ENCODE measurements at regions not wholly inside any gene's neighbourhood (a gene's known extent, or its start where the extent isn't known, plus 50 kb on each side); places are given as distances from the start of the nearest gene placed in this dataset.

DNA sequence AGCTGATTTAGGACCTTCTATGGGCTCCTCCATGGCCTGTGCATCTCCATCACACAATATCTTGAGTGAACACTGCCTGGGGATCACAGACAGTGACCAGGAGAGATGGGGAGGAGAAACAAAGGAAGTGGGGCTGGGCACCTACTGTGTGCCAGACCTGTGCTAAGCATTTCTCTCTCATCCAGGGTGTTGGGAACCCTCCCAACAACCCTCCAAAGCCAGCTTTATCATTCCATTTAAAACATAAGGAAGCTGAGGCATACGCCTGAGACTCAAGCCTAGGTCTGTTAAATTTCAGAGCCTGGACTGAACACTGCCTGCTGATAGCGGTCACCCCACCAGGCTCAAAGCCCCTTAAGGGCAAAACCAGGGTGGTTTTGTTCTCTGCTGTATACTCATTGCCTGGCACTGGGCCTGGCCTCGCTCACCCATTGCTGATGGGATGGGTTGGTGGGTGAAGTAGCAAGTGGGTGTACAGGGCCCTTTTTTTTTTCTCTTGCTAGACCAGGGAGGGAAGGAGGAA is 130.1 kb downstream of the MN1 start:
- CTCF ChIA-PET, result no interaction called here
- Mint-ChIP-seq H3K4me3 (no peak overlapping the region), H3K36me3 (ENCODE audit: low read depth) (no peaks in the 10 kb centered on the region), H3K27me3 (ENCODE audit: low read depth) (peaks cover 4% of the 10 kb centered on the region), H3K27ac (no peak overlapping the region), H3K9me3 (ENCODE audit: insufficient read depth) (no peaks in the 10 kb centered on the region), H3K4me1 (ENCODE audit: low read depth) (peaks cover 2% of the 10 kb centered on the region)
- DNase-seq (no peak), ATAC-seq (no peak)
- POLR2A ChIA-PET, result no interaction called here

DNA sequence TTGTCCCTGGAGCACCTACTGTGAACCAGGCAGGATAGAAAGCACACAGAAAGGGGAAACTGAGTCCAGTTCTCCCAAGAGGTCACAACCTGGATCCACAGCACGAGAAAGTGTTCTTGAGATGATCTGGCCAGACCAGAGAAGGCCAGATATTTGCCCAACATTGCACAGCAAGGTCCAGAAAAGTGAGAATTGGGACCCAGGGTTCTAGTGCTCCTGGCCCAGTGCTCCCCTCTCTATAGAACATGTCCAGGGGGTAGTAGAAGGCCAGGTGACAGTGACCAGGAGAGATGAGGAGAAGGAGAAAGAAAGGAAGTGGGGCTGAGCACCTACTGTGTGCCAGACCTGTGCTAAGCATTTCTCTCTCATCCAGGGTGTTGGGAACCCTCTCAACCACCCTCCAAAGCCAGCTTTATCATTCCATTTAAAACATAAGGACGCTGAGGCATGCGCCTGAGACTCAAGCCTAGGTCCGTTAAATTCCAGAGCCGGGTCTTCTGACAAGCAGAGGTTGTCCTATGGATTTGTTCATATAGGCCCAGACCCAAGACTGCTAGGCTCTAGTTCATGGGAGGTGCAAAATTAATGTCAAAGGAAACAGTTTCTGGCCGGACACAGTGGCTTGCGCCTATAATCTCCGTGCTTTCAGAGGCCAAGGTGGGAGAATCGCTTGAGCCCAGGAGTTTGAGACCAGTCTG is 128.7 kb downstream of the MN1 start:
- Mint-ChIP-seq H3K9me3 (ENCODE audit: insufficient read depth) (no peaks in the 10 kb centered on the region), H3K4me1 (ENCODE audit: low read depth) (peaks cover 2% of the 10 kb centered on the region), H3K27ac (no peak overlapping the region), H3K27me3 (ENCODE audit: low read depth) (peaks cover 4% of the 10 kb centered on the region), H3K4me3 (no peak overlapping the region), H3K36me3 (ENCODE audit: low read depth) (no peaks in the 10 kb centered on the region)
- DNase-seq (no peak), ATAC-seq (no peak)
- POLR2A ChIA-PET, result no interaction called here
- CTCF ChIA-PET, result no interaction called here

DNA sequence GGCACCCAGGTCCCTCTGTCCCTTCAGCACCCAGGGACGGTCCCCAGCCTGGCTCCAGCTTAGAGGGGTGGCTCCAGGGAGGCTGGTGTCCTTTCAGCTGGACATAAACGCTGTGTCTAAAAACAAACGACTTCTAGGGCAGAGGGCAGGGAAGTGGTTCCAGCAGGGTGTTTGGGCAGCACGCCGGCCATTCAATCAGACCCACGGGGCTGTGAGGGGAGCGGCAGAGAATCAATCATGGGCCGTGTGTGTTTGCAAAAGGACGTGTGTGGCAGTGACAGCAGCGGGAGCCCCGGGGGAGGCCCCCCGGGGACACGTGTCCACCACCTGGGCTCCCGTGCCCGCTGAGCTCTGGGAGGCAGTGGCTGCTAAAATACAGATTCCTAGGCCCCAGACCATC is 127.7 kb downstream of the MN1 start:
- ChIA-PET POLR2A (no interaction called here), CTCF (no interaction called here)
- H3K36me3 Mint-ChIP-seq (ENCODE audit: low read depth), result no peaks in the 10 kb centered on the region
- H3K4me3 Mint-ChIP-seq, result no peak overlapping the region
- no peak for ATAC-seq
- peaks cover 3% of the 10 kb centered on the region for H3K27me3 Mint-ChIP-seq (ENCODE audit: low read depth)
- peaks cover 2% of the 10 kb centered on the region for H3K4me1 Mint-ChIP-seq (ENCODE audit: low read depth)
- no peaks in the 10 kb centered on the region for H3K9me3 Mint-ChIP-seq (ENCODE audit: insufficient read depth)
- H3K27ac Mint-ChIP-seq, result no peak overlapping the region
- no peak for DNase-seq

DNA sequence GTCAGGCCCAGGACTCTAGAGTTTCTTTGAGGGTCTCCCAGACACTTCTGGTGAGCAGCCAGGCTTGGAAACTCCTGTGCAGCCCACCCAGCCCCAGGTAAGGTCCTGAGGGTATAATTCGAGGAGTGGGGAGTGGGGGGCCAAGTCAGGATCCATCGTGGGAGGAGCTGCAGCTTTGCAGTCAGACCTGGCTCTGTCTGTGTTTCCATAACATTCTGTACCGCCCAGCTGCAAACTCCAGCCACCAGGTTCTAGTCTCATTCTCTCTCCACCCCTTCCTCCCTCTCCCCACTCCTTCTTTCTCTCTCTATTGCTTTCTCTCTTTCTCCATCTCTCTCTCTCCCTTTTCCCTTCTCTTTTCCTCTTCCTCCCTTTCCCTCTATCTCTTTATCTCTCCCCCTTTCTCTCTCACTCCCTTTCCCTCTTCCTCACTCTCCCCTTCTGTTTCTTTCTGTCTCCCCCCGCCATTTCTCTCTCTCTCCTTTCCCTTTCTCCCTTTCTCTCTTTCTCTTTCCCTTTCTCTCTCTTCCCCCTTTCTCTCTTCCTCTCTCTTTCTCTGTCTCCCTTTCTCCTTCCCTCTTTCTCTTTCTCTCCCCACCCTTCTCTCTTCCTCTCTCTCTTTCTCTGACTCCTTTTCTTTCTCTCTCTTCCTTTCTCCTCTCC is 127.2 kb downstream of the MN1 start:
- no peak overlapping the region for H3K4me3 Mint-ChIP-seq
- ChIA-PET POLR2A (no interaction called here), CTCF (no interaction called here)
- H3K9me3 Mint-ChIP-seq (ENCODE audit: insufficient read depth), result no peaks in the 10 kb centered on the region
- no peak overlapping the region for H3K27ac Mint-ChIP-seq
- ATAC-seq, result no peak
- peaks cover 2% of the 10 kb centered on the region for H3K4me1 Mint-ChIP-seq (ENCODE audit: low read depth)
- H3K36me3 Mint-ChIP-seq (ENCODE audit: low read depth), result no peaks in the 10 kb centered on the region
- H3K27me3 Mint-ChIP-seq (ENCODE audit: low read depth), result peaks cover 3% of the 10 kb centered on the region
- DNase-seq, result no peak

DNA sequence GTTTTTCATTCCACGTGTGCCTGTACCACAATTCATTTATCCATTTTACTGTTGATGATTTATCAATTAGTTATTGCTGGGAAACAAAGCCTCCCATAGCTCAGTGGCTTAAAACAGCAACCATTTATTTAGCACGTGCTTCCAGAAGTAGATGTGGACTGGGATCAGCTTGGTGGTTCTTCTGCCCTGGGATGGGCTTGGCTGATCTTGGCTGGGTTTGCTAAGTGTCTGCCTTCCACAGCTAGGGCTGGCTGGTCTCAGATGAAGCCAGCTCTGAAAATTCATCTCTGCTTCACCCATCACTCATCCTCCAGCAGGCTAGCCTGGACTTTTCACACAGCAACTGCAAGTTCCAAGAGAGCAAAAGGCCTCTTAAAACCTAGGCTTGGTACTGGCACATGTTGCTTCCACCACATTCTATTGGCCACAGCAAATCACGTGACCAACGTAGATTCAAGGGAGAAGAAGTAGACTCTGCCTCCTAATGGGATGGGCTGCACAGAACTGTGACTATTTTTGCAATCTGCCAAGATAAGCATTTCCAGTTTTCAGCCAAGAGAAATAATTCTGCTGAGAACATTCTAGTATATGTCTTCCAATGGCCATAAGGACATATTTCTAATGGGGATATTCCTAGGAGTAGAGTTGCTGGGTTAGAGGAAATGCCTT is 124.9 kb downstream of the MN1 start:
- CTCF ChIA-PET, result no interaction called here
- no peaks in the 10 kb centered on the region for H3K36me3 Mint-ChIP-seq (ENCODE audit: low read depth)
- ATAC-seq, result no peak
- DNase-seq, result no peak
- H3K27ac Mint-ChIP-seq, result no peak overlapping the region
- no peaks in the 10 kb centered on the region for H3K27me3 Mint-ChIP-seq (ENCODE audit: low read depth)
- POLR2A ChIA-PET, result no interaction called here
- no peaks in the 10 kb centered on the region for H3K4me1 Mint-ChIP-seq (ENCODE audit: low read depth)
- H3K4me3 Mint-ChIP-seq, result no peak overlapping the region
- no peaks in the 10 kb centered on the region for H3K9me3 Mint-ChIP-seq (ENCODE audit: insufficient read depth)

DNA sequence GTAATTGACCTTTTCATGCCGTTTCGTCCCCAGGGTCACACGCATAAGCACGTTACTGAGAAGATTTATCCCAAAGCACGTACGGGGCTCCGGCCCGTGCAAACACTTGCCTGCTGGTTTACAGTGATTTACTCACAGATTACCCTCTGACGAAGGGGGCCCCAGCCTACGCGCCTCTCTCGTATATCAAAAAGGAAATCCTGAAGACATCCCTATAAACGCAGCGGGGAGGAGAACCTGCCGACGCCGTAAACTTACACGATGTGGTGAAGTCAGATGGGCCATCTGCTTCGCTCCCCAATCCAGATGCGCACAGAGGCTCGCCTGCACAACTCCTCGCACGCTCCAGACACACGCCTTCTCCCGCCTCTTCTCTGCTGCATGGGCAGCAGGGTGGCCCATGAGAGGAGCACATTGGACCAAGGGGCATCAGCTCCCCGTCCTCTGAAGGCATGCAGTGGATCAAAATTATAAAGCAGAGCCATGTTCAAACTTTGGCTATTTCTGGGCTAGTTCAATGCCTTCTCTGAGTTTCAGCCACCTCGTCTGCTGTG is 123.6 kb downstream of the MN1 start:
- H3K4me1 Mint-ChIP-seq (ENCODE audit: low read depth), result no peaks in the 10 kb centered on the region
- no peak overlapping the region for H3K4me3 Mint-ChIP-seq
- no peaks in the 10 kb centered on the region for H3K9me3 Mint-ChIP-seq (ENCODE audit: insufficient read depth)
- H3K27me3 Mint-ChIP-seq (ENCODE audit: low read depth), result no peaks in the 10 kb centered on the region
- H3K27ac Mint-ChIP-seq, result no peak overlapping the region
- ChIA-PET CTCF (no interaction called here), POLR2A (no interaction called here)
- ATAC-seq, result no peak
- DNase-seq, result no peak
- H3K36me3 Mint-ChIP-seq (ENCODE audit: low read depth), result no peaks in the 10 kb centered on the region

DNA sequence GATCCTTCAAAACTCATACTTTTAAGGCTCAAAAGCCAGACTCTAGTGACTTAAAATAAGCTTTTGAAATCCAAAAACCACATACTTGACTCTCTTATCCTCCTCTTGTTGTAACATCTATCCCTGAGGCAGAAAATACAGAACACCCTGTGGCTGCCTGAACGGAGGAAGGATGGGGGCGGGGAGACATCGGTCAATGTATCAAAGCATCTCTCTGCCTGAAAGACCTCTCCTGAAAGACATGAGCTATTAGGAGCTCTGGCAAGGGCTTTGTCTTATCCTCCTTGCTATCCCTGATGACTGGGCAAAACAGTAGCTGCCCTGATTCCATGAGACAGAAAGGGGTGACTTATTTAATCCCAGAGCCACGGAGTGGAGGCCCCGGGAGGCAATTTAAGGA is 122.4 kb downstream of the MN1 start:
- DNase-seq, result no peak
- Mint-ChIP-seq H3K27ac (no peak overlapping the region), H3K9me3 (ENCODE audit: insufficient read depth) (no peaks in the 10 kb centered on the region), H3K36me3 (ENCODE audit: low read depth) (no peaks in the 10 kb centered on the region), H3K4me3 (no peak overlapping the region), H3K27me3 (ENCODE audit: low read depth) (no peaks in the 10 kb centered on the region), H3K4me1 (ENCODE audit: low read depth) (no peaks in the 10 kb centered on the region)
- ATAC-seq, result no peak
- ChIA-PET POLR2A (no interaction called here), CTCF (no interaction called here)

DNA sequence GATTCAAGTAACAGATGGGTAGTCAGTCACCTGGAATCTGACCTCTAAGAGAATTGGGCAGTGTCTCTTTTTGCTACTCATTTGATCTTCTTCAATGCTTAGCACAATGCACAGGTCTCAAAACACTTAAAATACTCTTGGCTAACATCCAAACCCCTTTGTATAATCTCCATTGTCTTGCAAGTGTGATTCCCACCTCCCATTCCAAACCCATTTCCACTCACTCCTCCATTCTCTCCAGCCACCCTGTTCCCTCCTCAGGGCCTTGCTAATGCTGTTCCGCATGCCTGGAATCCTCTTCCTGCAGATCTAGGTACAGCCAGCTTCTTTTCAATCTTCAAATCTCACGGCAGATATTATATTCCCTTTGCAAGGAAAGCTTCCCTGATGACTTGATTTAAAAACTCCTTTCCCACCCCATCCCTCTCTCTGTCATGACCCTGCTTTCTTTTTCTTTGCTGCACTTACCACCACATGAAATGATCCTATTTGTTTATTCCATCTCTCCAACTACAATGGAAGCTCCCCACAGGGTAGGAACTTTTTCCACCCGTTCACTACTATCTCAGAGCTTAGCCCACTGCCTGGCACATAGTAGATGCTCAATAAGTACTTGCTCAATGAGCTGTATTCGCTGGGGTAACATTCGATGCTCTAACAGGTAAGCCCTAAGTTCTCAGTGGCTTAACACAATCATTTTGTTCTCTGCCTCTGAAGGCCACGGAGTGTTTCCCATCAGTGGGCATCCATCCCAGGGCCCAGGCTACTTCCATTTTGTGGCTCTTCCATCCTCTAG is 121.7 kb downstream of the MN1 start:
- Mint-ChIP-seq H3K4me3 (no peak overlapping the region), H3K4me1 (ENCODE audit: low read depth) (no peaks in the 10 kb centered on the region), H3K36me3 (ENCODE audit: low read depth) (no peaks in the 10 kb centered on the region), H3K9me3 (ENCODE audit: insufficient read depth) (no peaks in the 10 kb centered on the region), H3K27ac (no peak overlapping the region), H3K27me3 (ENCODE audit: low read depth) (no peaks in the 10 kb centered on the region)
- no peak for DNase-seq
- CTCF ChIA-PET, result interaction anchor here (0.5 kb wide), 1 partner anchor 270 kb away, joined by 3 read pairs; no protein-coding TSS in a partner anchor
- no peak for ATAC-seq
- POLR2A ChIA-PET, result no interaction called here

DNA sequence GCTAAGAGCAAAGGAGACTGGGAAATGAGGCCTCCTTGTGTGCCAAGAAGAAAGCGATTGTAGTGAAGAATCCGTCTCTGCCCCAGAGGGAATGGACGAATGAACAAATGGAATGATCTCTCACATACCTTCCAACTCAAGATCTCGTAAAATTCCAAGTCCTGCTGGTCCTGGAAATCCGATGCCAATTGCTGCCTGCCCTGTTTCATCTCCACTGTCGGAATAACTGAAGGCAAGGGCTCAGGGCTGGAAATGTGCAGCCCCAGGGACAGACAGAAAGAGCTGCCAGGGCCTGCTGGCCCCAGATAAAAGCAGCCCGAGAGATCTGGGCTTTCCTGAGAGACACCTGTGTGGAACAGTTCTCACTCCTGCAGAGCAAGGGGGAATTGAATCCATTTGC is 120.9 kb downstream of the MN1 start:
- H3K36me3 Mint-ChIP-seq (ENCODE audit: low read depth), result no peaks in the 10 kb centered on the region
- no peak overlapping the region for H3K27ac Mint-ChIP-seq
- H3K9me3 Mint-ChIP-seq (ENCODE audit: insufficient read depth), result no peaks in the 10 kb centered on the region
- no peaks in the 10 kb centered on the region for H3K27me3 Mint-ChIP-seq (ENCODE audit: low read depth)
- ChIA-PET CTCF (no interaction called here), POLR2A (no interaction called here)
- DNase-seq (no peak), ATAC-seq (no peak)
- no peak overlapping the region for H3K4me3 Mint-ChIP-seq
- no peaks in the 10 kb centered on the region for H3K4me1 Mint-ChIP-seq (ENCODE audit: low read depth)

DNA sequence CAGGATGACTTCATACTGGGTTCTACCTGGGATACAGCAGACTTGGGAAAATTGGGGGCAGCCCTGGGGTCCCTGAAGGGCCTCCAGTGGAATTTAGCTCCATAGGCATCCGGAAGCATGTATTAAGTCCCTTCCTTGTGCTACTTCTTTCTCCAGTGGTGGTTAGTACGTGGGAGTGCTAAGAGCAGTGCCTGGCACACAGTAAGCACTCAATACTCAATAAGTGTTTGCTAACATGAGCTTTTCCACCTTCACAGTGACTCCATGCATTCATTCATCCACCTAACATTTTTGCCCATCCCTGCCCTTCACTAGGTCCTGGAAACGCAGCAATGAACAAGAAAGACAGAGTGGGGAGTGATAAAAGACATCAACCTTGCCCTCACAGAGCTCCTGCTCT is 120.5 kb downstream of the MN1 start:
- no peaks in the 10 kb centered on the region for H3K4me1 Mint-ChIP-seq (ENCODE audit: low read depth)
- ChIA-PET POLR2A (no interaction called here), CTCF (no interaction called here)
- DNase-seq (no peak), ATAC-seq (no peak)
- no peaks in the 10 kb centered on the region for H3K9me3 Mint-ChIP-seq (ENCODE audit: insufficient read depth)
- H3K4me3 Mint-ChIP-seq, result no peak overlapping the region
- H3K36me3 Mint-ChIP-seq (ENCODE audit: low read depth), result no peaks in the 10 kb centered on the region
- H3K27me3 Mint-ChIP-seq (ENCODE audit: low read depth), result no peaks in the 10 kb centered on the region
- no peak overlapping the region for H3K27ac Mint-ChIP-seq

DNA sequence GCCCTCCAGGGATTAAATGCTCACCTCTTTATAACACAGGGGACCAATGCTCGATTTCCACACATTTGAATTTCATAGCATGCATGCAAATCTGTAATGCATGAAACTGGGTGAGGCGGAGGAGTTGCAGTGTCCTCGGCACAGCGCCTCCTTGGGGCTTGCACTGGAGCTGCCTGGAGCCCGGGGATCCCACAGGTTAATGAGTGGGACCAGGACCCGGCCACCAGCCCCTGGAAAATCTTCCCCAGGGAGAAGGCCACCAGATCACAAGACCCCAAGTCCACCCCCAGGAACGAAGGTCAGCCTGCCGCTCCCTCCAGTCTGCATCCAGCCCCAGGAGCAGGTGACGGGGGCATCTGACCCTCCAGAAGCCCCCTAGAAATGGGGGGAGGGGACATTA is 119.1 kb downstream of the MN1 start:
- POLR2A ChIA-PET, result no interaction called here
- Mint-ChIP-seq H3K9me3 (ENCODE audit: insufficient read depth) (no peaks in the 10 kb centered on the region), H3K4me3 (no peak overlapping the region), H3K4me1 (ENCODE audit: low read depth) (no peaks in the 10 kb centered on the region), H3K27me3 (ENCODE audit: low read depth) (no peaks in the 10 kb centered on the region), H3K36me3 (ENCODE audit: low read depth) (no peaks in the 10 kb centered on the region), H3K27ac (no peak overlapping the region)
- DNase-seq, result no peak
- no peak for ATAC-seq
- CTCF ChIA-PET, result no interaction called here

DNA sequence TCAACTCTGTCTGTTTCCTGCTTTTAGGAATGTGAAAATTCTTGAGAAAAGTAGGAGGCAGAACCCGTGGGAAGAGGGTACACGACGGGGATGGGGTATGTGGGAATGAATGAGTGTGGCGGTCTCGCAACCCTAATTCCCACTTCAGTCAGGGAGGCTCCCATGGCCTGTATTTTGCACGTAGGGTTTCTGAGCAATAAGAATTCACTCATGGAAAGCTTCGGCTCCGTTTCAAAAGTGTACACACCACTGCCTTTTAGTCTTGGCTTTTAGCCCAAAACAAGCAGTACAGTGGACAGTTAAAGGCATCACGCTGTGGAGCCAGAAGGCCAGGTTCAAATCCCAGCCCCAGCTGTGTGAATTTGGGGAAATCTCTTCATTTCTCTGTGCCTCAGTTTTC is 116.7 kb downstream of the MN1 start:
- ATAC-seq (no peak), DNase-seq (no peak)
- POLR2A ChIA-PET, result no interaction called here
- CTCF ChIA-PET, result no interaction called here
- H3K27me3 Mint-ChIP-seq (ENCODE audit: low read depth), result no peaks in the 10 kb centered on the region
- no peaks in the 10 kb centered on the region for H3K36me3 Mint-ChIP-seq (ENCODE audit: low read depth)
- H3K9me3 Mint-ChIP-seq (ENCODE audit: insufficient read depth), result no peaks in the 10 kb centered on the region
- H3K4me1 Mint-ChIP-seq (ENCODE audit: low read depth), result no peaks in the 10 kb centered on the region
- no peak overlapping the region for H3K4me3 Mint-ChIP-seq
- H3K27ac Mint-ChIP-seq, result no peak overlapping the region
